Activated CD4-positive, alpha-beta T cell treated with anti-CD3 and anti-CD28 coated beads for 36 hours (primary cell): ENCODE measurements at regions not wholly inside any gene's neighbourhood (a gene's known extent, or its start where the extent isn't known, plus 50 kb on each side); places are given as distances from the start of the nearest gene placed in this dataset.

Experiments used
- ATAC-seq: fragments of 200-7000 bp; cut with Tn5 transposase; one replicate; pipeline ENCODE4 v1.10.0; 2021; ENCODE audit warnings: mild to moderate bottlenecking, moderate library complexity
- CTCF ChIA-PET: fragments of 350-600 bp; sonication (Branson Sonifier 250); formaldehyde crosslinking; loops from one replicate; lab custom pipeline; 2021; ENCODE audit warnings: antibody characterized with exemption; lab: Charles Lee
- POLR2A ChIA-PET: fragments of 350-600 bp; sonication (Branson Sonifier 250); formaldehyde crosslinking; loops from one replicate; lab custom pipeline; 2021; ENCODE audit warnings: antibody characterized with exemption, inconsistent platforms; lab: Charles Lee
- DNase-seq: peaks from one replicate; pipeline ENCODE4 v3.0.0-alpha.2; 2020
- H3K27ac Mint-ChIP-seq: one replicate; pipeline ENCODE4 v1.8.0; 2021; ENCODE audit warnings: mixed read lengths
- H3K27me3 Mint-ChIP-seq: one replicate; pipeline ENCODE4 v1.8.0; 2021; ENCODE audit warnings: mixed read lengths
- H3K36me3 Mint-ChIP-seq: one replicate; pipeline ENCODE4 v1.8.0; 2021; ENCODE audit warnings: low read depth, mixed read lengths
- H3K4me1 Mint-ChIP-seq: one replicate; pipeline ENCODE4 v1.8.0; 2021; ENCODE audit warnings: mixed read lengths
- H3K4me3 Mint-ChIP-seq: one replicate; pipeline ENCODE4 v1.8.0; 2021; ENCODE audit warnings: mild to moderate bottlenecking, moderate library complexity, mixed read lengths
- H3K9me3 Mint-ChIP-seq: one replicate; pipeline ENCODE4 v1.8.0; 2021; ENCODE audit warnings: low read depth, mixed read lengths
- intact Hi-C, 2 experiments: fragments of 100-400 bp; cut with DNase I in 1 of 2; cut with micrococcal nuclease in 1 of 2; formaldehyde crosslinking; loops; one replicate each; pipeline versions ENCODE4 v1.14.2 to v1.15.1; 2022 to 2024; cut with DNase I, micrococcal nuclease

- Mint-ChIP-seq H3K27me3 (no peaks in the 10 kb centered on the region), H3K9me3 (no peaks in the 10 kb centered on the region), H3K4me3 (no peak overlapping the region), H3K4me1 (no peaks in the 10 kb centered on the region), H3K27ac (no peak overlapping the region), H3K36me3 (no peaks in the 10 kb centered on the region)
- POLR2A ChIA-PET: no interaction called here
- no peak for ATAC-seq
- CTCF ChIA-PET: no interaction called here
- intact Hi-C loops: no loop called here
- DNase-seq: no peak
These were observed 793.1 kb upstream of the CRIM1 start for GRCh38 chr2:35562488-35562887.

GRCh38 chr2:35548171-35548570 lies 807.4 kb upstream of the CRIM1 start:
- ChIA-PET CTCF (interaction anchor here (0.6 kb wide), 1 partner anchor 174 kb away, joined by 3 read pairs; no protein-coding TSS in a partner anchor), POLR2A (no interaction called here)
- H3K27ac Mint-ChIP-seq: no peak overlapping the region
- DNase-seq (no peak), ATAC-seq (no peak)
- H3K27me3 Mint-ChIP-seq: no peaks in the 10 kb centered on the region
- H3K4me1 Mint-ChIP-seq: no peaks in the 10 kb centered on the region
- intact Hi-C loops: no loop called here
- no peaks in the 10 kb centered on the region for H3K9me3 Mint-ChIP-seq
- no peaks in the 10 kb centered on the region for H3K36me3 Mint-ChIP-seq
- no peak overlapping the region for H3K4me3 Mint-ChIP-seq

GRCh38 chr2:35545301-35545700 lies 810.3 kb upstream of the CRIM1 start:
- Mint-ChIP-seq H3K4me1 (no peaks in the 10 kb centered on the region), H3K9me3 (no peaks in the 10 kb centered on the region), H3K36me3 (no peaks in the 10 kb centered on the region), H3K27me3 (no peaks in the 10 kb centered on the region), H3K4me3 (no peak overlapping the region), H3K27ac (no peak overlapping the region)
- ChIA-PET CTCF (no interaction called here), POLR2A (no interaction called here)
- intact Hi-C loops: no loop called here
- DNase-seq: no peak
- no peak for ATAC-seq

GRCh38 chr2:35538796-35539195 lies 816.8 kb upstream of the CRIM1 start:
- intact Hi-C loops: no loop called here
- no peak overlapping the region for H3K4me3 Mint-ChIP-seq
- ATAC-seq: no peak
- H3K4me1 Mint-ChIP-seq: no peaks in the 10 kb centered on the region
- CTCF ChIA-PET: no interaction called here
- H3K36me3 Mint-ChIP-seq: no peaks in the 10 kb centered on the region
- H3K27ac Mint-ChIP-seq: no peak overlapping the region
- DNase-seq: no peak
- POLR2A ChIA-PET: no interaction called here
- no peaks in the 10 kb centered on the region for H3K27me3 Mint-ChIP-seq
- no peaks in the 10 kb centered on the region for H3K9me3 Mint-ChIP-seq

- H3K4me1 Mint-ChIP-seq: no peaks in the 10 kb centered on the region
- CTCF ChIA-PET: no interaction called here
These were observed 824.9 kb upstream of the CRIM1 start for GRCh38 chr2:35530615-35531135.

GRCh38 chr2:35526741-35527140 lies 828.8 kb upstream of the CRIM1 start:
- ChIA-PET POLR2A (no interaction called here), CTCF (no interaction called here)
- Mint-ChIP-seq H3K4me3 (no peak overlapping the region), H3K27ac (no peak overlapping the region), H3K4me1 (no peaks in the 10 kb centered on the region), H3K9me3 (peaks cover 8% of the 10 kb centered on the region), H3K36me3 (no peaks in the 10 kb centered on the region), H3K27me3 (no peaks in the 10 kb centered on the region)
- intact Hi-C loops: no loop called here
- no peak for ATAC-seq
- DNase-seq: no peak

More at GRCh38 chr2:35530615-35531135, 824.9 kb upstream of the CRIM1 start:
- intact Hi-C loops: no loop called here
- POLR2A ChIA-PET: no interaction called here
- no peaks in the 10 kb centered on the region for H3K36me3 Mint-ChIP-seq
- H3K4me3 Mint-ChIP-seq: no peak overlapping the region
- no peak for DNase-seq
- H3K27ac Mint-ChIP-seq: no peak overlapping the region
- no peak for ATAC-seq
- peaks cover 4% of the 10 kb centered on the region for H3K9me3 Mint-ChIP-seq
- no peaks in the 10 kb centered on the region for H3K27me3 Mint-ChIP-seq

- Mint-ChIP-seq H3K27me3 (no peaks in the 10 kb centered on the region), H3K27ac (no peak overlapping the region), H3K4me1 (no peaks in the 10 kb centered on the region), H3K9me3 (peaks cover 21% of the 10 kb centered on the region), H3K36me3 (no peaks in the 10 kb centered on the region), H3K4me3 (no peak overlapping the region)
- intact Hi-C loops: no loop called here
- ChIA-PET POLR2A (no interaction called here), CTCF (no interaction called here)
- DNase-seq (no peak), ATAC-seq (no peak)
These were observed 833.1 kb upstream of the CRIM1 start for GRCh38 chr2:35522450-35522849.

GRCh38 chr2:35510636-35511035 lies 844.9 kb upstream of the CRIM1 start:
- Mint-ChIP-seq H3K36me3 (no peaks in the 10 kb centered on the region), H3K27me3 (no peaks in the 10 kb centered on the region), H3K4me1 (no peaks in the 10 kb centered on the region), H3K9me3 (peaks cover 5% of the 10 kb centered on the region), H3K4me3 (no peak overlapping the region), H3K27ac (no peak overlapping the region)
- intact Hi-C loops: no loop called here
- ChIA-PET POLR2A (no interaction called here), CTCF (no interaction called here)
- no peak for DNase-seq
- no peak for ATAC-seq

- Mint-ChIP-seq H3K27me3 (no peaks in the 10 kb centered on the region), H3K9me3 (peaks cover 5% of the 10 kb centered on the region), H3K36me3 (no peaks in the 10 kb centered on the region), H3K27ac (no peak overlapping the region), H3K4me3 (no peak overlapping the region), H3K4me1 (no peaks in the 10 kb centered on the region)
- DNase-seq (no peak), ATAC-seq (no peak)
- ChIA-PET POLR2A (no interaction called here), CTCF (no interaction called here)
- intact Hi-C loops: no loop called here
These were observed 847.0 kb upstream of the CRIM1 start for GRCh38 chr2:35508601-35509000.

GRCh38 chr2:35504419-35504818 lies 851.2 kb upstream of the CRIM1 start:
- H3K4me3 Mint-ChIP-seq: no peak overlapping the region
- no peaks in the 10 kb centered on the region for H3K27me3 Mint-ChIP-seq
- H3K9me3 Mint-ChIP-seq: no peaks in the 10 kb centered on the region
- ATAC-seq (no peak), DNase-seq (no peak)
- intact Hi-C loops: no loop called here
- no peak overlapping the region for H3K27ac Mint-ChIP-seq
- no peaks in the 10 kb centered on the region for H3K4me1 Mint-ChIP-seq
- POLR2A ChIA-PET: no interaction called here
- CTCF ChIA-PET: no interaction called here
- H3K36me3 Mint-ChIP-seq: no peaks in the 10 kb centered on the region

GRCh38 chr2:35503738-35504199 lies 851.8 kb upstream of the CRIM1 start:
- no peak for DNase-seq
- H3K9me3 Mint-ChIP-seq: no peaks in the 10 kb centered on the region
- H3K4me1 Mint-ChIP-seq: no peaks in the 10 kb centered on the region
- POLR2A ChIA-PET: no interaction called here
- no peaks in the 10 kb centered on the region for H3K36me3 Mint-ChIP-seq
- no peak for ATAC-seq
- no peak overlapping the region for H3K27ac Mint-ChIP-seq
- CTCF ChIA-PET: no interaction called here
- no peak overlapping the region for H3K4me3 Mint-ChIP-seq
- no peaks in the 10 kb centered on the region for H3K27me3 Mint-ChIP-seq
- intact Hi-C loops: no loop called here

GRCh38 chr2:35503311-35503710 lies 852.3 kb upstream of the CRIM1 start:
- H3K27ac Mint-ChIP-seq: no peak overlapping the region
- H3K4me1 Mint-ChIP-seq: no peaks in the 10 kb centered on the region
- CTCF ChIA-PET: no interaction called here
- POLR2A ChIA-PET: no interaction called here
- no peaks in the 10 kb centered on the region for H3K27me3 Mint-ChIP-seq
- intact Hi-C loops: no loop called here
- DNase-seq: no peak
- no peak overlapping the region for H3K4me3 Mint-ChIP-seq
- H3K36me3 Mint-ChIP-seq: no peaks in the 10 kb centered on the region
- no peaks in the 10 kb centered on the region for H3K9me3 Mint-ChIP-seq
- ATAC-seq: no peak

- no peaks in the 10 kb centered on the region for H3K4me1 Mint-ChIP-seq
- H3K27me3 Mint-ChIP-seq: no peaks in the 10 kb centered on the region
- no peak overlapping the region for H3K27ac Mint-ChIP-seq
- POLR2A ChIA-PET: no interaction called here
- no peaks in the 10 kb centered on the region for H3K36me3 Mint-ChIP-seq
- CTCF ChIA-PET: no interaction called here
- intact Hi-C loops: no loop called here
- ATAC-seq: no peak
- DNase-seq: no peak
- no peak overlapping the region for H3K4me3 Mint-ChIP-seq
- peaks cover 2% of the 10 kb centered on the region for H3K9me3 Mint-ChIP-seq
These were observed 854.5 kb upstream of the CRIM1 start for GRCh38 chr2:35501076-35501475.
